ENCODE measurements at regions not wholly inside any gene's neighbourhood (a gene's known extent, or its start where the extent isn't known, plus 50 kb on each side); places are given as distances from the start of the nearest gene placed in this dataset.

GRCh38 chr6:48194596-48195295 lies 83.7 kb upstream of the PTCHD4 start:
- TF ChIP-seq CTCF (conservative IDR thresholded peaks at IDR 0.05) = no peak
- TF ChIP-seq ZFX (IDR thresholded peaks at IDR 0.05) = no peak

Data from C4-2B (cell line).